Activated naive CD4-positive, alpha-beta T cell (primary cell): ENCODE measurements at regions not wholly inside any gene's neighbourhood (a gene's known extent, or its start where the extent isn't known, plus 50 kb on each side); places are given as distances from the start of the nearest gene placed in this dataset.

Experiments
- DNase-seq, 4 experiments: peaks; one replicate each; lab custom pipeline; 2025; lab: John Stamatoyannopoulos, UW

GRCh38 chr9:88692827-88693226, 157.8 kb downstream of the NXNL2 start:
- DNase-seq = no peak

GRCh38 chr9:88694625-88695024, 159.6 kb downstream of the NXNL2 start:
- DNase-seq = no peak

GRCh38 chr9:88696501-88696900, 161.5 kb downstream of the NXNL2 start:
- DNase-seq = no peak

- no peak for DNase-seq
Measured at GRCh38 chr9:88697764-88698432, 162.9 kb downstream of the NXNL2 start.

- DNase-seq = no peak
Measured at GRCh38 chr9:88702985-88703384, 168.0 kb downstream of the NXNL2 start.

- no peak for DNase-seq
Measured at GRCh38 chr9:88706193-88707113, 171.5 kb downstream of the NXNL2 start.

- no peak for DNase-seq
Measured at GRCh38 chr9:88710449-88710848, 175.5 kb downstream of the NXNL2 start.

GRCh38 chr9:88711719-88712118, 176.7 kb downstream of the NXNL2 start:
- no peak for DNase-seq

- DNase-seq = no peak
Measured at GRCh38 chr9:88712484-88712883, 177.5 kb downstream of the NXNL2 start.

GRCh38 chr9:88713010-88713409, 178.0 kb downstream of the NXNL2 start:
- no peak for DNase-seq

GRCh38 chr9:88716596-88717290, 181.8 kb downstream of the NXNL2 start:
- no peak for DNase-seq

- DNase-seq = no peak
Measured at GRCh38 chr9:88721025-88721424, 186.0 kb downstream of the NXNL2 start.

- no peak for DNase-seq
Measured at GRCh38 chr9:88721495-88722279, 186.7 kb downstream of the NXNL2 start.

GRCh38 chr9:88722753-88723152, 187.8 kb downstream of the NXNL2 start:
- DNase-seq = no peak

- no peak for DNase-seq
Measured at GRCh38 chr9:88723751-88724150, 188.8 kb downstream of the NXNL2 start.

GRCh38 chr9:88724331-88724730, 189.4 kb downstream of the NXNL2 start:
- no peak for DNase-seq

- no peak for DNase-seq
Measured at GRCh38 chr9:88725300-88726019, 190.5 kb downstream of the NXNL2 start.

- DNase-seq = no peak
Measured at GRCh38 chr9:88726803-88727202, 191.8 kb downstream of the NXNL2 start.

- DNase-seq = no peak
Measured at GRCh38 chr9:88730780-88731179, 195.8 kb downstream of the NXNL2 start.

GRCh38 chr9:88732128-88732527, 197.2 kb downstream of the NXNL2 start:
- DNase-seq = no peak
